Astrocyte (in vitro differentiated cells and primary cell): ENCODE measurements at regions not wholly inside any gene's neighbourhood (a gene's known extent, or its start where the extent isn't known, plus 50 kb on each side); places are given as distances from the start of the nearest gene placed in this dataset.

Experiments used
- EZH2 ChIP-seq: IDR thresholded peaks from 2 replicates; pipeline ENCODE4 v1.6.1; 2012; ENCODE audit warnings: mild to moderate bottlenecking, low read length, inconsistent platforms; ENCODE audit not compliant: insufficient read depth
- TF ChIP-seq, protein P1 (sequence below): IDR thresholded peaks from 2 replicates; pipeline ENCODE4 v1.5.1; 2011; ENCODE audit warnings: low read depth, mild to moderate bottlenecking, inconsistent platforms, low read length, moderate library complexity; ENCODE audit not compliant: insufficient read depth

DNA sequence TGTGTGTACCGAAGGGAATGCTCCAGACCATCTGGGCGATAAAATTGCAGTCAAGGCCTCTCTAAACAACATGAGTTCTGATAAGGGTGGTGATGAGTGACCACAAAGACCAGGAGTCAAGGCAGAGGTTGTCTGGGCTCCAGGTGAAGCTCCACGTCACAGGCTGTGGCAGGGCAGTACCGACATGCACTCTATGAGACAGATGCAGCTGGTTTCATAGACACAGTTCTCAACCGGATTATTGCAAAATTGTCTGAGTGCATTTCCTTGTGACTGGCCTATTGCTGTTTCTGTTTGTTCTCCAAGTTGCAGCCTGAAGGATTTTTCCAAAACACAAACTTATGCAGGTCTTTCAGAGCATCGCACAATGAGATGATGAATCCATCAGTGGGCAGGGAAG lies 157.5 kb upstream of the HES1 start:
- no peak for TF ChIP-seq EZH2
- TF ChIP-seq, protein P1, sequence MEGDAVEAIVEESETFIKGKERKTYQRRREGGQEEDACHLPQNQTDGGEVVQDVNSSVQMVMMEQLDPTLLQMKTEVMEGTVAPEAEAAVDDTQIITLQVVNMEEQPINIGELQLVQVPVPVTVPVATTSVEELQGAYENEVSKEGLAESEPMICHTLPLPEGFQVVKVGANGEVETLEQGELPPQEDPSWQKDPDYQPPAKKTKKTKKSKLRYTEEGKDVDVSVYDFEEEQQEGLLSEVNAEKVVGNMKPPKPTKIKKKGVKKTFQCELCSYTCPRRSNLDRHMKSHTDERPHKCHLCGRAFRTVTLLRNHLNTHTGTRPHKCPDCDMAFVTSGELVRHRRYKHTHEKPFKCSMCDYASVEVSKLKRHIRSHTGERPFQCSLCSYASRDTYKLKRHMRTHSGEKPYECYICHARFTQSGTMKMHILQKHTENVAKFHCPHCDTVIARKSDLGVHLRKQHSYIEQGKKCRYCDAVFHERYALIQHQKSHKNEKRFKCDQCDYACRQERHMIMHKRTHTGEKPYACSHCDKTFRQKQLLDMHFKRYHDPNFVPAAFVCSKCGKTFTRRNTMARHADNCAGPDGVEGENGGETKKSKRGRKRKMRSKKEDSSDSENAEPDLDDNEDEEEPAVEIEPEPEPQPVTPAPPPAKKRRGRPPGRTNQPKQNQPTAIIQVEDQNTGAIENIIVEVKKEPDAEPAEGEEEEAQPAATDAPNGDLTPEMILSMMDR = no peak
